Loucy (cell line): ENCODE measurements at regions not wholly inside any gene's neighbourhood (a gene's known extent, or its start where the extent isn't known, plus 50 kb on each side); places are given as distances from the start of the nearest gene placed in this dataset.

ENCODE experiments used
- H2AFZ ChIP-seq: fragments of 200-600 bp; sonication (generic); 2 replicates; pipeline ENCODE4 v1.6.0; 2016; ENCODE audit warnings: antibody characterized with exemption, mild to moderate bottlenecking, low read length, moderate library complexity
- H3F3A ChIP-seq: fragments of 200-600 bp; 2 replicates; pipeline ENCODE4 v1.6.0; 2016; ENCODE audit warnings: antibody characterized with exemption, low read depth, mild to moderate bottlenecking
- H3K27me3 ChIP-seq: fragments of 200-600 bp; sonication (generic); 2 replicates; pipeline ENCODE4 v1.6.1; 2014; ENCODE audit warnings: low read length, mild to moderate bottlenecking; ENCODE audit not compliant: insufficient read depth, poor library complexity, severe bottlenecking
- H3K36me3 ChIP-seq: fragments of 200-600 bp; sonication (generic); 2 replicates; pipeline ENCODE4 v1.6.1; 2016; ENCODE audit warnings: low read length; ENCODE audit not compliant: insufficient read depth
- H3K4me1 ChIP-seq: fragments of 200-600 bp; sonication (generic); 2 replicates; pipeline ENCODE4 v1.5.1; 2014; ENCODE audit warnings: low read length, mild to moderate bottlenecking; ENCODE audit not compliant: insufficient read depth, poor library complexity, severe bottlenecking
- H3K4me2 ChIP-seq: fragments of 200-600 bp; sonication (generic); 2 replicates; pipeline ENCODE4 v1.6.0; 2014; ENCODE audit warnings: antibody characterized with exemption, low read length, low read depth, mild to moderate bottlenecking; ENCODE audit not compliant: poor library complexity, severe bottlenecking
- H3K4me3 ChIP-seq: fragments of 200-600 bp; sonication (generic); 2 replicates; pipeline ENCODE4 v1.5.1; 2014; ENCODE audit warnings: low read length, mild to moderate bottlenecking, mixed read lengths; ENCODE audit not compliant: poor library complexity, severe bottlenecking
- H3K79me2 ChIP-seq: fragments of 200-600 bp; sonication (generic); 2 replicates; pipeline ENCODE4 v1.6.1; 2014; ENCODE audit warnings: low read length; ENCODE audit not compliant: insufficient read depth
- H3K9ac ChIP-seq: fragments of 200-600 bp; sonication (generic); 2 replicates; pipeline ENCODE4 v1.6.0; 2014; ENCODE audit warnings: mild to moderate bottlenecking, low read depth, low read length, moderate library complexity; ENCODE audit not compliant: poor library complexity, severe bottlenecking
- H3K9me2 ChIP-seq: fragments of 200-600 bp; sonication (generic); replicated peaks from 2 replicates; pipeline ENCODE4 v1.6.1; 2016; ENCODE audit warnings: low read depth, low read length, mixed read lengths
- H3K9me3 ChIP-seq: fragments of 200-600 bp; sonication (generic); 2 replicates; pipeline ENCODE4 v1.6.1; 2014; ENCODE audit warnings: mild to moderate bottlenecking, antibody characterized with exemption, low read length, low read depth; ENCODE audit not compliant: insufficient read depth
- H4K20me1 ChIP-seq: fragments of 200-600 bp; sonication (generic); 2 replicates; pipeline ENCODE4 v1.6.0; 2014; ENCODE audit warnings: antibody characterized with exemption, low read length, mild to moderate bottlenecking; ENCODE audit not compliant: insufficient read depth, poor library complexity, severe bottlenecking
- EZH2phosphoT487 ChIP-seq: fragments of 200-600 bp; IDR thresholded peaks from 2 replicates; pipeline ENCODE4 v1.6.1; 2018; ENCODE audit warnings: antibody characterized with exemption, mild to moderate bottlenecking, moderate library complexity, borderline replicate concordance
- TF ChIP-seq, protein P1 (sequence below): fragments of 200-600 bp; sonication (generic); conservative IDR thresholded peaks from 2 replicates; pipeline ENCODE4 v1.5.1; 2014; ENCODE audit warnings: mild to moderate bottlenecking, antibody characterized with exemption, low read length

- Histone ChIP-seq H3K9ac (no peak overlapping the region), H3K4me2 (no peak overlapping the region), H3F3A (no peaks in the 10 kb centered on the region), H3K4me3 (no peak overlapping the region), H2AFZ (no peak overlapping the region), H3K79me2 (no peaks in the 10 kb centered on the region), H3K9me3 (no peaks in the 10 kb centered on the region), H3K9me2 (no peaks in the 10 kb centered on the region), H3K4me1 (no peaks in the 10 kb centered on the region), H3K36me3 (no peaks in the 10 kb centered on the region), H4K20me1 (no peaks in the 10 kb centered on the region), H3K27me3 (no peaks in the 10 kb centered on the region)
- TF ChIP-seq, protein P1, sequence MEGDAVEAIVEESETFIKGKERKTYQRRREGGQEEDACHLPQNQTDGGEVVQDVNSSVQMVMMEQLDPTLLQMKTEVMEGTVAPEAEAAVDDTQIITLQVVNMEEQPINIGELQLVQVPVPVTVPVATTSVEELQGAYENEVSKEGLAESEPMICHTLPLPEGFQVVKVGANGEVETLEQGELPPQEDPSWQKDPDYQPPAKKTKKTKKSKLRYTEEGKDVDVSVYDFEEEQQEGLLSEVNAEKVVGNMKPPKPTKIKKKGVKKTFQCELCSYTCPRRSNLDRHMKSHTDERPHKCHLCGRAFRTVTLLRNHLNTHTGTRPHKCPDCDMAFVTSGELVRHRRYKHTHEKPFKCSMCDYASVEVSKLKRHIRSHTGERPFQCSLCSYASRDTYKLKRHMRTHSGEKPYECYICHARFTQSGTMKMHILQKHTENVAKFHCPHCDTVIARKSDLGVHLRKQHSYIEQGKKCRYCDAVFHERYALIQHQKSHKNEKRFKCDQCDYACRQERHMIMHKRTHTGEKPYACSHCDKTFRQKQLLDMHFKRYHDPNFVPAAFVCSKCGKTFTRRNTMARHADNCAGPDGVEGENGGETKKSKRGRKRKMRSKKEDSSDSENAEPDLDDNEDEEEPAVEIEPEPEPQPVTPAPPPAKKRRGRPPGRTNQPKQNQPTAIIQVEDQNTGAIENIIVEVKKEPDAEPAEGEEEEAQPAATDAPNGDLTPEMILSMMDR, result no peak
- TF ChIP-seq EZH2phosphoT487, result no peak
These were observed 808.0 kb upstream of the PRR20A start for GRCh38 chr13:56332671-56333070.

GRCh38 chr13:56335775-56336174, 804.9 kb upstream of the PRR20A start:
- Histone ChIP-seq H3F3A (no peaks in the 10 kb centered on the region), H3K4me3 (no peak overlapping the region), H3K27me3 (no peaks in the 10 kb centered on the region), H3K79me2 (no peaks in the 10 kb centered on the region), H3K36me3 (no peaks in the 10 kb centered on the region), H4K20me1 (no peaks in the 10 kb centered on the region), H3K4me2 (no peak overlapping the region), H3K9ac (no peak overlapping the region), H3K9me3 (no peaks in the 10 kb centered on the region), H3K4me1 (no peaks in the 10 kb centered on the region), H3K9me2 (no peaks in the 10 kb centered on the region), H2AFZ (no peak overlapping the region)
- no peak for TF ChIP-seq EZH2phosphoT487
- TF ChIP-seq, protein P1, result no peak

GRCh38 chr13:56338421-56338820, 802.3 kb upstream of the PRR20A start:
- Histone ChIP-seq H3K4me2 (no peak overlapping the region), H3K9ac (no peak overlapping the region), H3F3A (no peaks in the 10 kb centered on the region), H4K20me1 (no peaks in the 10 kb centered on the region), H3K9me3 (no peaks in the 10 kb centered on the region), H3K79me2 (no peaks in the 10 kb centered on the region), H3K4me3 (no peak overlapping the region), H3K9me2 (no peaks in the 10 kb centered on the region), H3K4me1 (no peaks in the 10 kb centered on the region), H3K27me3 (no peaks in the 10 kb centered on the region), H3K36me3 (no peaks in the 10 kb centered on the region), H2AFZ (no peak overlapping the region)
- TF ChIP-seq, protein P1, result no peak
- TF ChIP-seq EZH2phosphoT487, result no peak
